Suppressor macrophage treated with lipopolysaccharide for 4 hours (primary cell): ENCODE measurements at regions not wholly inside any gene's neighbourhood (a gene's known extent, or its start where the extent isn't known, plus 50 kb on each side); places are given as distances from the start of the nearest gene placed in this dataset.

Experiments used
- DNase-seq: peaks from one replicate; pipeline ENCODE4 v3.0.0-alpha.2; 2020

DNA sequence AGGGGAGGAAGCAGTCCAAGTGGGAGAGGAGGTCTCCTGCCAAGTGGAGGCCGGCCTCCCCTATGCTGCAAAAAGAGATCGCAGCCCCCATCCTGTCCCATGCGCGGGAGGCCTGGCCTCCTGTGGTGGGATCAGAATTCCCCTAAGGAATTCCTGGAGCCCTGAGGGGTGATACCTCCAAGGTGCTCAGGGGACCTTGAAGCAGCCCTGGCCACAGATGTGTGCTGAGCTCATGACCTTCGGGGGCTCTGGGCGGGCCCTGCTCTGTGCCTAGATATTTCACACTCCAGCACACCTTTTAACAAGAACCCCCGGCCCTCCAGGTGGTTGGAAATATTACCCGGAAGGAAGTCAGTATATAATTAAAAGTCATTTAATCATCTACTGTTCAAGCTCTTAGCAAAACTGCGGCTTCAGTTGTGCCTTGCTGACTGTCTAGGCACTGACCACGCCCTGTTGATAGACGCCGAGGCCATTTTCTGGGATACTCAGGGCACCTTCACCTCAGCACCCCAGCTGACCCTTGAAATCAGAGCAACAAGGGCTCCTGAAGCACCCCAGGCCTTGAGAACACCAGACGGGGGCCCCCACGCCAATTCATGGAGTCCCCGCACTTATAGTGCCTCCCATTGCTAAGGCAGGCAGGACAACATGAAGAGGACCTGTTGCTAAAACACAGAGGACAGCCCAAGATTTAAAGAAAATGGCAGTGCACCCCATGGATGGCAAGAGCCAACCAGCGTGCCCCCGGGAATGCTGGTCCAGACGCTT lies 119.1 kb downstream of the NDUFA10 start:
- no peak for DNase-seq

DNA sequence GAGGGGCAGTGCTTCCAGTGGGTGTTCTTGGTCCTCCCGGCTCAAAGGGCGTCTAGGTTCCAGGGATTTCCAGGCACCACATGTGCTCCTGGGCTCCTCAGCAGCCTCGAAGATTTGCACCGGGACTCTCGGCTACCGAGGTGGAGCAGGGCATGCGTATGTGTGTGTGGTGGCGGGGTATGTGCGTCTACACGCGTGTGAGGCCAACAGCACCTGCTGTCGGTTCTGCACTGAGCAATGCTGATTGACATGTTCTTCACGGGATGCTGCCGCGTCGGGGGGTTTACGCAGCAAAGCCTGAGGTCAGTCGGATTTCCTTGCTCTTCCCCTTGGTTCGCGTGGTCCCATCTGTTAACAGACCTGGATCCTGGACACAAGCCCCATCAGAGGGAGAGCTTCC lies 119.8 kb downstream of the NDUFA10 start:
- DNase-seq, result no peak

DNA sequence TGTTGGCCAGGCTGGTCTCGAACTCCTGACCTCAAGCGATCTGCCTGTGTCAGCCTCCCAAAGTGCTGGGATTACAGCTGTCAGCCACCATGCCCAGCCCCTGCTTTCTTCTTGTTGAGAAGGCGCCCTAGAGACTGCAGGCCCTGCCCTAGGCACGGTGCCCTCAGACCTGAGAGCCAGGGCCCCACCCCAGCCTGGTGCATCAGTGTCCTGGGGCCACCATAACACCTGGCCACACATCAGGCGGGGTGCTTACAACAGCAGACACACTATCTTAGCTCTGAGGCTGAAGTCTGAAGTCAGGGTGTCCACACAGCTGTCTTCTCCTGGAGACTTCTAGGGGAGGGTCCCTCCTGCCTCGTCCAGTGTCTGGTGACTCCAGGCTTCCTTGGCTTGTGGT lies 120.6 kb downstream of the NDUFA10 start:
- no peak for DNase-seq

DNA sequence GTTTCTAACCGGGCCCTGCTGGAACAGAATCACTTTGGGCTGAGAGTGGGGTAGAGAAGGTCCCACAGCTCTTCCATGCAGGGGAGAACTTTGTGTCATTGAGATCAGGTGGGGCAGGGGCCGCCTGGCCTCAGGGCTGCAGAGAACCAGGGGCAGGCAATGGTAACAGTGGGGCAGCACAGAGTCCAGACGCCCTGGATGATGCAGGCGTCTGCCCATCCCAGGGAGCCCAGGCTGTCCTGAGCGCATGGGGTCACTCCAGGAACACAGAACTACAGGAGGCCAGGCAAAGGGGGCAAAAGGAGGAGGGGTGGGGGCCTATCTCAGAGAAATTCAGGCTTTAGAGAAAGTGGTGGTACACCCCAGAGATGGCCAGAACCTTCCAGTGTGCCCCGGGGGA lies 121.3 kb downstream of the NDUFA10 start:
- no peak for DNase-seq

DNA sequence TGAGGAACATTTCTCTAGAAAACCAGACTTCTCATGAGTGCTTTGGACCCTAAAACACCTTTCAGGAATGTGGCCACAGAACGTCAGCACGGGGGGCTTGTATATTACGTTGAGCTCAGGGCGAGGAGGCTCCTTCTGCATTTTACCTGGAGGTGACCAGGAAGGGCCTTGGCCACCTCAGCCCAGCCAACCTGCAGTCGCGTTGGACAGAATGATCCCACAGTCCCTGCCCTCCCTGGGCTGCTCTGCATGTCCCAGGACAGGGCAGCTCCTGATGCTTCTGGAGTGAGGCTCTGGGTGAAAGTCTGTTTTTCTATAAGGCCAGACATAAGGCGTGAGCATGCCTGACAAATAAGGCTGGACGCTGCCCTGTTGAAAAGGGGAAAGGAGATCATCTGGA lies 121.9 kb downstream of the NDUFA10 start:
- DNase-seq, result no peak

DNA sequence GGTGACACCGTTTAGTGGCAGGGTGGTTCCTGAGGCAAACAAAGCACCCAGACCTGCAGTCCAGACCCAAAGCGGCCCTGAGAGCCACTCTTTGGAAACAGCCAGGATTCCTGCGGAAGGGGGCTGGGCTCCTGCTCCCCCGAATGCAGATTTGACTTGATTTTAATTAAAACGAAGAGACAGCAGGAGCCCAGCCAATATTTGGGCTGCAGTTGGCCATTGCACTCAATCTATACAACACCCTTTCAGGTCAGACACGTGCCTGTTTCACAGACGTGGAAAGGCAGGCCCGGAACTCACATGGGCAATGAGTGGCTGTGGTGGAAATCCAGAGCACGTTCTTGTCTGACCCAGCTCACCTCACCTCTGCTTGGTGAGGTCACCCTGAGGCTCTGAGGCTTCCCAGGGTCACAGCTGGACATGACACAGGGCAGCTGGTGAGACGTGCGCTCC lies 122.4 kb downstream of the NDUFA10 start:
- no peak for DNase-seq

DNA sequence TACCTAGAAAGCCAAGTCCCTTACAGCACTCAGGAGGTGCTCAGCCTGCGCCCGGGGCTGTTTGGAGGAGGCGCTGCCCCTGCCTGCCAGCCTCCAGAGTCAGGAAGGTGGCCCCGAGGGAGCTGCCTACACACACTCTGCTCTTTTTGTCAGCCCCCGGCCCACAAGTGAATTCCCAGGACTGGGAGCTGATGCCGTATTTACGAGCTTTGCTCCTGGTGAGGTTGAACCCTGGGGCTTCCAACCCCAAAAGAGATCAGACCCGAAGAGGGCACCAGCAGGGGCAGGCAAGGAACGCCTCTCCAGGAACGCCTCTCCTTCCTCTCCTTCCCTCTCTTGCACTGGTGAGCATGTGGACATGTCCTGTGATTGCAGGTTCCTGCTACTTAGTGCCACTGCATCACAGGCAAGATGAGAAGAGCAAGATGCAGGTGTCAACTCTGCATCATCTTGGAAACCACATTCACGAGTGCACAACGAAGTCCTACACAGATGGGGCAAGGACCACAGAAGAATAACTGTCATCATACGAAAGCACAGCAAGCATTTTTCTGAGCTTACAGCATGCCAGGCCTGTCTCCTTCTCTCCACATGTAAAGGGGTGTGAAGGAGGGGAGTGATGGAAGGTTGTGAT lies 126.7 kb downstream of the NDUFA10 start:
- no peak for DNase-seq

DNA sequence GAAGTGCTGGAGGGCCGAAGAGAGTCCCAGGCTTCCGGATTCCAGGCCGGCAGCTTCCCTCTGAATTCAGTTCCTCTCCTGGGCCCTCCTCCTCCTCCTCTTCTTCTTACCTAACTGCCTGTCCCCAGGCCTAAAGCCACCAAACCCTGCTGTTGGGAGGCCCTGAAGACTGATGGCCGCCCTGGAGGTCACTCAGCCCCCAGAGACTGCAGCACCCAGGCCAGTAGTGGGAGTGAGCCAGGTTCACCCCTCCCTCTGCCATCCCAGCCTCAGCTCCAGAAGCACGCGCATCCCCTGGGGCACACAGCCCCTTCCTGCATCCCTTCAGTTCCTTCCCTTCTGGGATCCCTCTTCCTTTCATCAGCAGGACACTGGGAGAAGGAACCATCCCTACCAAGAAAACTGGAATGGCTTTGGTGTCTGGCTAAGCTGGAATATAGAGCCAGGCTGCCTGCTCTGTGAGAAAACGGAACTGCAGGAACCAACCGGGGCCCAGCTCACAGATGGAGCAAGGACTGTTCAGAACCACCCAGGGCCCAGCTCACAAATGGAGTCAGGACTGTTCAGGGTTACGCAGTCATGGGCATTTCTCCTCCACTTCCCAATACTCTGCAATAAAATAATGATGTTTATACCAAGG lies 127.4 kb downstream of the NDUFA10 start:
- no peak for DNase-seq

DNA sequence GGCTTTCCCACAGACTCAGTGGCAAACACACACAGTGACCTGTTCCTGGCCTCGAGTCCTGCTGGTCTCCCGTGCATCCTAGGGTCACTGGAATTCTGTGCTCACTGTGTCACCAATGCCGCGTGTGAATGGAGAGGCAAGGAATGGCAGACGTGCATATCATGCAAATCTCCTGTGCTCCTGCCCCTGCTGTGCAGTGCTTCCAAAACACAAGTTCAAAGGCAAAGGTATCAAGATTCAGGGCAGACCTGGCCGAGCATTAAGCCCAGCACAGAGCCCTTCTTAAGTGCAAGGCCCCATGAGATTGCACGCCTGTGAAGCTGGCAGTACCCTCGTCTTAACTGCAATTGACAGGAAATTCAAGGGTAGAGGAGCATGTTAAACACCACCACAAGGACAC lies 129.1 kb downstream of the NDUFA10 start:
- DNase-seq, result no peak

DNA sequence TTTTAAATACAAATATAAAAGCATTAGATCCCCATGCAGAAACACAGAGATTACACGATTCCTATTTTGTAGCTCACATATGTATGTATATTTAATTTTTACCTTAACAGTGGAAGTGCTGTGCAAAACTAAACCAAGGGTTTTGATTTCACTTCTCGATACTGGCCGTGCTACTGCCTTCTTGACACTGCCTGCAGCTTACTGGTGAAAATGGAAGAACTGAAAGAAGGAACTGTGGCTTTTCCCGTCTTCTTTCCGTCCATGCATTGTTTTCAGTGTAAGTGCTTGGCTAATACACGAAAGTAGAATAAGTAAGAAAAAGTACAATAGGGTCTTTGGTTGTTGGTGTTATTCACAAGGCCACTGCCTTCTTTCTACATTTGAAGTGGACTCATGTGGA lies 129.5 kb downstream of the NDUFA10 start:
- peak; percentile 78 for DNase-seq

DNA sequence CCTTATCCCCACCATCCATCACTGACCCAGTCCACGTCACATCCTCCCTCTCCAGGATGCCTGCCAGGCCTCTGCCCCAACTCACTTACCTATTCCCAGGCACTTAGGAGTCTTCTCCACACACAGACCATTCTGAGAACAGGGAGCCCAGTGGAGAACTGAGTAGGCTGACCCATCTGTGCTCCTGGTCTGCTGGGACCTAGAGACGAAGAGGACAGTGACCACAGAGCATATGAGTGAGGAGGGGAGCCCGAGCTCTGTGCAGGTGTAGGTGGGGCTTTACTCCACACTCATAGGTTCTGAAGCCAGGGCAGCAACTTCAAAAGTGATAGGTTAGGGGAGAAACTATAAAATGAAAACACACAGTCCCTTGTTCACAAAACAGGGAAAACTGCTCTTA lies 130.0 kb downstream of the NDUFA10 start:
- no peak for DNase-seq

DNA sequence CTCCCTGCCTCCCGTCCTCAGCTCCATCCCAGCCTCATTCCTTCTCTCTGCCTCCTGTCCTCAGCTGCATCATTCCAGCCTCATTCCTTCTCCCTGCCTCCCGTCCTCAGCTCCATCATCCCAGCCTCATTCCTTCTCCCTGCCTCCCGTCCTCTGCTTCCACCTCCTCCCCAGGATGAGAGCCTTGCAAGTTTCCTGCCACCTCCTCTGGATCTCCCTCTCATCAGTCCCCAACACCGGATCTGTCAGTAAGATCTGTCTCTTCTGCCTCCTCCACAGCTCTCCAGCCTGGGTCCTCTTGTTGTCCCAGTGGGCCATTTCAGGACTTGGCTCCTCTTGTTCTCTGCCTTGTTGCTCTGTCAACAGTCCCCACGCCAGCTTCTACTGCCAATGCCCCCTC lies 130.9 kb downstream of the NDUFA10 start:
- no peak for DNase-seq

DNA sequence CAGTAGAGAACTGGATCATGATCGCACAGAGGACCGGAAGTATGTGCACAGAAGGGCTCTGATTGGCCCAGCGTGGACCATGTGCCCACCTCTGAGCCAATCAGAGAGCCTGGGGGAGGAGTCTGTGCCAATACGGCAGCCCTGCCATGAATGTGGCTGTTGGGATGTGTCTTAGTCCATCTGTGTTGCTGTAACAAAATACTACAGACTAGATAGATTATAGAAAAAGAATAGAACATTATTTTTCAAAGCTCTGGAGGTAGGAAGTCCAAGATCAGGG lies 132.0 kb downstream of the NDUFA10 start:
- DNase-seq, result no peak

DNA sequence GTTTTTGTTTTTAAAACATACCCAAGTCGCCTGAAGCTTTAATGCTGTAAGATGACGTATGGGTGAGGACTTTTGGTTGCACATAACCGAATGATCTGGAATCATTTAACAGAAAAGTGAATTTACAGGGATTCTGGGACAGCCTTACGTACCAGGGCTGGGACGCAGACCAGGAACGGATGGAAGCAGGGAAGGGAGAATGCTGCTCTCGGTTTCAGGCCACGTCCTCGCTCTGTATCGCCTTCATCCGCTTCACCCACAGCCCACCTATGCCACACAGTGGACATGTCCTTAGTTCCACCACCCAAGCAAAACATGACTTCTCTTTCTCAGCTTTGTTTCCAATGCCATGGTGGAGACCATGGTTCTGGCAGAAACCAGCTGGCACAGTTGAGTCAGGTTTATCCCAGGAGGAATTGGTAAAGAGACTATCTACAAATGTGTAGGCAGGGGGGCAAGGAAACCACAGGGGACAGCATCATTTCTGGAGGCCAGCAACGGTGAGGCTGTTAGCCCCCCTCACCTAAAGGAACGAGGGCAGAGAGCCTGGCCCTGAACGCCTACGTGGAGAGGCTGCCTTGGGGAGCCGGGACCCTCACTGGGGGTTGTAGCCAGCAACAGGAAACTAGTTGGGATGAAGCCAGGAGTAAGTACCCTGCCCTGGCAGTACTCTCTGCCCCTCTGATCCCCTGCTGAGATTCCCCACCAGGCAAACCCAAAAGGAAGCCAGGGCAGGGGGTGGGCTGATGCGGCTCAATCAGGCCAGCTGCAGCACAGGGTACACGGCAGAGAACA lies 132.5 kb downstream of the NDUFA10 start:
- DNase-seq, result no peak

DNA sequence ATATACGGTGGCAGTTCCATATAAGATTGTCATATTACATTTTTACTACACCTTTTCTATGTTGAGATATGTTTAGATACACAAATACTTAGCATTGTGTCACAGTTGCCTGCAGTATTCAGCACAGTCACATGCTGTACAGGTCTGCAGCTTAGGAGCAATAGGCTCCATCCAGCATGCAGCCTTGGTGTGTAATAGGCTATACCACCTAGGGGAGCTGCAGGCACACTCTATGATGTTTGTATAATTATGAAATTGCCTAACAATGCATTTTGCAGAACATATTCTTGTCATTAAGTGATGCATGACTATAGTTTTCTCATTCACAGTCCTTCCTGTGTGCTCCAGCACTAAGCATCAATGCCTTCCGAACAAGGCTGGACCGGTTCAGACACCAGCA lies 133.4 kb downstream of the NDUFA10 start:
- no peak for DNase-seq

DNA sequence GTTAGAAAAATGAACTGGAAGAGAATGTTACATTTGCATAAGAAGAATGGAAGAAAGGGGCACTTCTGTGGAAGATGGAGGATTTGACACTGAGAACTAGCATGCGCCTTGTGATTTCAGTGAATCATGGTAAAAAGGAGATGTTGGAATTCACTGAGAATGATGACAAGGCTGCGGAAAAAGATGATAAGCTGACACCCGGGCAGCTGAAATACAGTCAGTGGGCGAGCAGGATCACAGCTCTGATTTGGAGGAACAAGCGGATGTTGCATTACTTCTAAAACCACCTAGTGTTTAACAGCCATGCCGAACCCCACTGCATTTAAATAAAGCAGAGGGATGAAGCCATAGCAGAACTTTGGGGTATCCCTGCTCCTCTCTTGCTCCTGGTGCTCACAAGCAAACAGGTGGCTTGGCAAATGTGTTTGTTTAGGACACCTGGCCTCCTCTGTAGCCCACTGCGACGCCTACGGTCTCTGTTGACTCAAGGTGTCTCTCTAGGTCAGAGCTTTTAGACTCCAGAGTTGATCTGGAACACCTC lies 134.9 kb downstream of the NDUFA10 start:
- DNase-seq, result peak; percentile 13

DNA sequence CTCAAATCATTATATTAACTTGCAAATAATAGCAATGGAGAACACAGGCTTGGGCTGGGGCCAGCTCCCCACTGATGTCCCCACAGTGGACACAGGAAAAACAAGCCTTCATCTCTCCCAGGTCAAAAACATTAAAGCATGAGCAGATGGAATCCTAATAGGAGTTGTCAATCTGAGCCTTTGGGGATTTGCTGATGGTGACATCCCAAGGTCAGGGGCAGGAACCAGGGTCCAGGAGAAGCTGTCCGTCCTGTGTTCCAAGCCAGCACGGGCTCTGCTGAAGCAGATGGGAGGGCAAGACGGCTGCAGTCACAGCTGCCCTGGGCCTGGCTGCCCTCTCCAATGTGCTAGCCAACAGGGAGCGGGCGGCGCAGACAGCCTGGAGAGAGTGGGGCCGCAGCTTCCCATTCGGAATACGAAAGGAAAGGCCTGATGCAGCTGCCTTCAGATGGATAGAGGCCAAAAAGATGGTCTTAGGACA lies 135.5 kb downstream of the NDUFA10 start:
- DNase-seq, result no peak

DNA sequence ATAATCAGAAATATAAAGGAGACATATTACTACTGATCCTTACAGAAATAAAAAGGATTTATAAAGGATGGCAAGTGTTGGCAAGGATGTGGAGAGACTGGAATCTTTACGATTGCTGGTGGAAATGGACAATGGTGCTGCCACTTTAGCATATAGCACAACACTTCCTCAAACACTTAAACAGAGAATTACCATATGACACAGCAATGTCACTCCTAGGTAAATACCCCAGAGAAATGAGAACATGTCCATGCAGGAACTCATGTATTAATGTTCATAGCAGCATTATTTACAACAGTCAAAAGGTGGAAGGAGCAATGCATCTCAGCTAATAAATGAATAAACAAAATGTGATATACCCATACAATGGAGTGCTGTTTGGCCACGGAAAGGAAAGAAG lies 137.5 kb downstream of the NDUFA10 start:
- no peak for DNase-seq

DNA sequence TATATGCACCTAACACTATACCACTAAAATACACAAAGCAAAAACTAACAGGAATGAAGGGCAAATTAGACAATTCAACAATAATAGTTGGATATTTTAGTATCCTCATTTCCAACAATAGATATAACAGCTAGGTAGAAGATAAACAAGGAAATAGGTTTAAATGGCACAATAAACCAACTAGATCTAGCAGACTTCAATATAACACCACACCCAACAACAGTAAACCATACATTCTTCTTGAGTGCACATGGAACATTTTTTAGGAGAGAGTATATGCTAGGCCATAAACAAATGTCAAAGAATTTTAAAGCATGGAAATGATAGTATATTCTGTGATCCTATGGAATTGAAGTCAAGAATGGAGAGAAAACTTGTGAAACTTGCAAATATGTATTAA lies 138.4 kb downstream of the NDUFA10 start:
- DNase-seq, result no peak

DNA sequence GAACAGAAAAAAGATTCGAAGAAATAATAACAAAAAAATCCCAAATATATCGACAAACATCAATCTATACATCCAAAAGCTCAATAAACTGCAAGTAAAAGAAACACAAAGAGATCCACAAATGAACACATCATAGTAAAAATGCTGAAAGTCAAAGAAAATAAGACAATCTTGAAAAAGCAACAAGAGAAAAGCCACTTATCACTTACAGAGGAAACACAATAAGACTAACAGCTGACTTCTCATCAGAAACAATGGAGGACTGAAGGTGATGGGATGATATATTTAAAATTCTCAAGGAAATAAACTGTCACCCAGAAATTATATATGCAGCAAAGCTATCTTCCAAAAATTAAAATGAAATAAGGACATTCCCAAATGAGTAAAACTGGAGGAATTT lies 140.3 kb downstream of the NDUFA10 start:
- no peak for DNase-seq

DNA sequence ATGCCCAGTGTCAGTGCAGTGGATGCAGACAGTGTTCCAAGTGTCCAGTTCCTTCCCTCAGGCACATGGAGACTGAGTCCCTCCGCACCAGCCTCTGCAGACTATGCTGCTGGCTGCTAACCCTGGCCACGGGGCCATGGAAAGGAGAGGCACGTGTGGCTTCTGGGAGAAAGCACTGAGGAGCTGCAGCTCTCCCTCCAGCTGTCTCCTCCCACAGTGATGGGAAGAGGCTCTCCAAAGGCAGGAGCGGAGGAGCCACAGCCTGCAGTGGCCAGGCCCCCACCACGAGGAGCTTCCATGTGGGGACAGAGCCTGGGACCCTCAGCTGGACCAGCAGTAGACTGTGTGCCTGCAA lies 141.1 kb downstream of the NDUFA10 start:
- no peak for DNase-seq

DNA sequence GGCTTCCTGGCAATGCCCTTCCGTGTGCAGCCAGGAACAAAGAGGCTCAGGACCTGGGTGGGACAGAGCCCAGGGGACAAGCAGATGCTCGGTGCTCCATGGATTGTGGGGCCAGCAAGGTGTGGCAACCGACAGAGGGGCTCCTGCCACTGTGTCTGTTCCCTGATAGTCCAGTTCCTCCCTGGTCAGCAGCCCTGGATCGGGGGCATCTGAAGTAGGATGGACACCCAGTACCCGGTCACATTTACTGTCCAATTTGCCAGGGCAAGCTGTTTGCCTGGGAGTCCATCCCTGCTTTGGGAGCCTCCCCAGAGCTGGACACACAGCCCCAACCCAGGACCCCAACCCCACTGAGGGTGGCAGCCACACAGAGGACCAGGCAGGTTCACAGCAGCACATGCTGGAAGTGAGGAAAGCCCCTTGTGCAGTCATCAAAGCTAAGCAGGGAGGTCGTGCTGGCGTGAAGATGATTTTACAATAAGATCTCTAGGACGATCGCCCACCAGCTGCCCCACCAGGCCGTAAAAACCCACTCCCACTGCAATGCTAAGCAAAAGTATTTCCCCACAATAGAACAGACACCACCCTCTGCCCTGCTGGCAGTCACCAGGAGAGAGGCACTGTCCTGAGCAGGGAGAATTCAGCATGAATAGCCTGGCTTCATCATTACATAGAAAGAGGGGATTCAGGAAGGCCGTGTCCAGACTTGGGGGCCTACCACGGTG lies 141.7 kb downstream of the NDUFA10 start:
- no peak for DNase-seq

DNA sequence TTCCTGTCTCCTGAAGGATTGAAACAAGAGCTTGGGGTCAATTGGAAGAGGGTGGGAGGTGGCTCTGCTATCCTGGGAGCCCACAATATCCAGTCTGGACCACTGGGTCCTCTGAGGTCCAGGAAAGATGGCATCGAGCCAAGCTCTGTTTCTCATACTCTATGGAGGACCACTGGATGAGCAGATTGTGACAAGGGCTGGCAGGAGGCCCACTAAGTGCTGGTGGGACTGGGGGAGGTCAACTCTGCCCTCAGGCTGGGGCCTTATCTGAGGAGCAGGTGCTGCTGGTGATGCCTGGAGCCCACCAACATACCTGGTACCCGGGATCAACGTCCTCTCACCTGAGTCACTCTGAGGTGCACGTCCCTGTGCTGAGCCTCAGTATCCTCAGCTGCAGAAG lies 142.4 kb downstream of the NDUFA10 start:
- DNase-seq, result no peak
